WTC11 (cell line): ENCODE measurements at regions not wholly inside any gene's neighbourhood (a gene's known extent, or its start where the extent isn't known, plus 50 kb on each side); places are given as distances from the start of the nearest gene placed in this dataset.

ENCODE experiments used
- ATAC-seq: fragments of 200-7000 bp; cut with Tn5 transposase; 2 replicates; pipeline ENCODE4 v1.10.0; 2021; ENCODE audit warnings: mild to moderate bottlenecking, moderate library complexity
- CTCF ChIA-PET: fragments of 300-600 bp; sonication (Branson Sonifier 250); formaldehyde crosslinking; loops from one replicate; lab custom pipeline; 2021; ENCODE audit warnings: antibody characterized with exemption; lab: Charles Lee
- POLR2A ChIA-PET: fragments of 350-600 bp; sonication (Branson Sonifier 250); formaldehyde crosslinking; loops from one replicate; lab custom pipeline; 2021; ENCODE audit warnings: antibody characterized with exemption; lab: Charles Lee
- DNase-seq: peaks from one replicate; pipeline ENCODE4 v3.0.0; 2021; ENCODE audit warnings: low spot score
- H3K27ac Mint-ChIP-seq: 2 replicates; pipeline ENCODE4 v1.8.0; 2021; ENCODE audit warnings: mixed read lengths
- H3K27me3 Mint-ChIP-seq: 2 replicates; pipeline ENCODE4 v1.8.0; 2021; ENCODE audit warnings: low read depth, mild to moderate bottlenecking, moderate library complexity, mixed read lengths
- H3K36me3 Mint-ChIP-seq: 2 replicates; pipeline ENCODE4 v1.8.0; 2021; ENCODE audit warnings: mixed read lengths
- H3K4me1 Mint-ChIP-seq: 2 replicates; pipeline ENCODE4 v1.8.0; 2022; ENCODE audit warnings: mixed read lengths
- H3K4me3 Mint-ChIP-seq: 2 replicates; pipeline ENCODE4 v1.8.0; 2021; ENCODE audit warnings: mild to moderate bottlenecking, moderate library complexity, mixed read lengths
- H3K9me3 Mint-ChIP-seq: 2 replicates; pipeline ENCODE4 v1.8.0; 2021; ENCODE audit warnings: mixed read lengths
- ARID4B ChIP-seq: sonication (generic); formaldehyde crosslinking; IDR thresholded peaks from 2 replicates; pipeline ENCODE4 v1.8.0; 2023; ENCODE audit warnings: missing genetic modification reagents, mild to moderate bottlenecking, borderline replicate concordance
- ATF1 ChIP-seq: sonication (generic); formaldehyde crosslinking; IDR thresholded peaks from 2 replicates; pipeline ENCODE4 v1.8.1; 2023; ENCODE audit warnings: mild to moderate bottlenecking, moderate library complexity, missing genetic modification reagents
- CBFB ChIP-seq: sonication (generic); formaldehyde crosslinking; IDR thresholded peaks from 2 replicates; pipeline ENCODE4 v1.8.1; 2022; ENCODE audit warnings: mild to moderate bottlenecking, low read depth, missing genetic modification reagents
- GTF2I ChIP-seq: fragments of 250-450 bp; sonication (Bioruptor Pico); conservative IDR thresholded peaks from 2 replicates; pipeline ENCODE4 v1.4.0; 2021; ENCODE audit warnings: mild to moderate bottlenecking
- KAT7 ChIP-seq: sonication (generic); formaldehyde crosslinking; IDR thresholded peaks from 2 replicates; pipeline ENCODE4 v1.8.1; 2023; ENCODE audit warnings: missing genetic modification reagents, mild to moderate bottlenecking, borderline replicate concordance
- OVOL2 ChIP-seq: fragments of 250-450 bp; sonication (Bioruptor Pico); IDR thresholded peaks from 2 replicates; pipeline ENCODE4 v1.9.0; 2021; ENCODE audit warnings: mild to moderate bottlenecking, borderline replicate concordance
- ZNF263 ChIP-seq: sonication (generic); formaldehyde crosslinking; IDR thresholded peaks from 2 replicates; pipeline ENCODE4 v1.8.1; 2022; ENCODE audit warnings: low read depth, mild to moderate bottlenecking, moderate library complexity, missing genetic modification reagents
- TF ChIP-seq, protein P1 (sequence below): sonication (generic); formaldehyde crosslinking; IDR thresholded peaks from 2 replicates; pipeline ENCODE4 v1.8.1; 2023; ENCODE audit warnings: mild to moderate bottlenecking, missing genetic modification reagents, borderline replicate concordance
- TF ChIP-seq, protein P2 (sequence below): sonication (generic); formaldehyde crosslinking; IDR thresholded peaks from 2 replicates; pipeline ENCODE4 v1.8.1; 2022; ENCODE audit warnings: missing genetic modification reagents, borderline replicate concordance
- TF ChIP-seq, protein P3 (sequence below): sonication (generic); formaldehyde crosslinking; conservative IDR thresholded peaks from 2 replicates; pipeline ENCODE4 v1.8.1; 2023; ENCODE audit warnings: mild to moderate bottlenecking, low read depth, missing genetic modification reagents, moderate library complexity
- TF ChIP-seq, protein P4 (sequence below): sonication (generic); formaldehyde crosslinking; IDR thresholded peaks from 2 replicates; pipeline ENCODE4 v1.8.0; 2022; ENCODE audit warnings: mild to moderate bottlenecking, missing genetic modification reagents

DNA sequence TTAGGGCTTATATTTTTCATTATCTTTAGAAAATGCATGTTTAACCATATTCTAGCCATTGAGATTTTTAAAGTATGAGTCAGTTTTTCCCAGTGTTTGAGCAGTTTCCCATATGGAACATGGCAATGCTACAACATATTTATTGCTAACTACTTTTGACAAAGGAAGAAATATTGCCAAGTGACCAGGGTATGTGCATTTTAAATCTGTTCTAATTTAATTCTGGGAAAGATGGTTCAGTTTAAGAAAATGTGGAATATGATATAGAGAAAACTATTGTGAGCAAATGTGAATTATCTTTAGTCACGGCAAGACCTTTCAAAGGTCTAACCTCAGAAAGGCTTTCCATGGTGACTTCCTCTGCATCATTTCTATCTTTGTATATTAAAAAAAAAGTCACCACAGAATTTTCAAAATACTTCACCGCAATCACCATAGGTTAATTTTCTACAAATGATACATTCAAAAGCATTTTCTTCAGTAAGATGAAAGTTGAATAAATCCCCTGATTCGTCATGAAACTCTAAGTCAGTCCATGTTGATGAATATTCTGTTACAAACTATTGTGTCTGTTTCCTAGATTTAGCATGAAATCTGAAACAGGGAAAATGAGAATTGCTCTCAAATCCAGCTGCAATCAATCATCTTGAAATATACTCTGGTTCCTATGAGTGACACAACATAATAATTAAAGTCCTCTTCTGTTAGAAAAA lies 2349.0 kb upstream of the TENM3 start (continued):
- TF ChIP-seq, protein P1, sequence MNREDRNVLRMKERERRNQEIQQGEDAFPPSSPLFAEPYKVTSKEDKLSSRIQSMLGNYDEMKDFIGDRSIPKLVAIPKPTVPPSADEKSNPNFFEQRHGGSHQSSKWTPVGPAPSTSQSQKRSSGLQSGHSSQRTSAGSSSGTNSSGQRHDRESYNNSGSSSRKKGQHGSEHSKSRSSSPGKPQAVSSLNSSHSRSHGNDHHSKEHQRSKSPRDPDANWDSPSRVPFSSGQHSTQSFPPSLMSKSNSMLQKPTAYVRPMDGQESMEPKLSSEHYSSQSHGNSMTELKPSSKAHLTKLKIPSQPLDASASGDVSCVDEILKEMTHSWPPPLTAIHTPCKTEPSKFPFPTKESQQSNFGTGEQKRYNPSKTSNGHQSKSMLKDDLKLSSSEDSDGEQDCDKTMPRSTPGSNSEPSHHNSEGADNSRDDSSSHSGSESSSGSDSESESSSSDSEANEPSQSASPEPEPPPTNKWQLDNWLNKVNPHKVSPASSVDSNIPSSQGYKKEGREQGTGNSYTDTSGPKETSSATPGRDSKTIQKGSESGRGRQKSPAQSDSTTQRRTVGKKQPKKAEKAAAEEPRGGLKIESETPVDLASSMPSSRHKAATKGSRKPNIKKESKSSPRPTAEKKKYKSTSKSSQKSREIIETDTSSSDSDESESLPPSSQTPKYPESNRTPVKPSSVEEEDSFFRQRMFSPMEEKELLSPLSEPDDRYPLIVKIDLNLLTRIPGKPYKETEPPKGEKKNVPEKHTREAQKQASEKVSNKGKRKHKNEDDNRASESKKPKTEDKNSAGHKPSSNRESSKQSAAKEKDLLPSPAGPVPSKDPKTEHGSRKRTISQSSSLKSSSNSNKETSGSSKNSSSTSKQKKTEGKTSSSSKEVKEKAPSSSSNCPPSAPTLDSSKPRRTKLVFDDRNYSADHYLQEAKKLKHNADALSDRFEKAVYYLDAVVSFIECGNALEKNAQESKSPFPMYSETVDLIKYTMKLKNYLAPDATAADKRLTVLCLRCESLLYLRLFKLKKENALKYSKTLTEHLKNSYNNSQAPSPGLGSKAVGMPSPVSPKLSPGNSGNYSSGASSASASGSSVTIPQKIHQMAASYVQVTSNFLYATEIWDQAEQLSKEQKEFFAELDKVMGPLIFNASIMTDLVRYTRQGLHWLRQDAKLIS (CRISPR knock-in tag), result no peak
- TF ChIP-seq, protein P2, sequence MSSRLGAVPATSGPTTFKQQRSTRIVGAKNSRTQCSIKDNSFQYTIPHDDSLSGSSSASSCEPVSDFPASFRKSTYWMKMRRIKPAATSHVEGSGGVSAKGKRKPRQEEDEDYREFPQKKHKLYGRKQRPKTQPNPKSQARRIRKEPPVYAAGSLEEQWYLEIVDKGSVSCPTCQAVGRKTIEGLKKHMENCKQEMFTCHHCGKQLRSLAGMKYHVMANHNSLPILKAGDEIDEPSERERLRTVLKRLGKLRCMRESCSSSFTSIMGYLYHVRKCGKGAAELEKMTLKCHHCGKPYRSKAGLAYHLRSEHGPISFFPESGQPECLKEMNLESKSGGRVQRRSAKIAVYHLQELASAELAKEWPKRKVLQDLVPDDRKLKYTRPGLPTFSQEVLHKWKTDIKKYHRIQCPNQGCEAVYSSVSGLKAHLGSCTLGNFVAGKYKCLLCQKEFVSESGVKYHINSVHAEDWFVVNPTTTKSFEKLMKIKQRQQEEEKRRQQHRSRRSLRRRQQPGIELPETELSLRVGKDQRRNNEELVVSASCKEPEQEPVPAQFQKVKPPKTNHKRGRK (CRISPR knock-in tag), result no peak
- TF ChIP-seq OVOL2, result no peak

DNA sequence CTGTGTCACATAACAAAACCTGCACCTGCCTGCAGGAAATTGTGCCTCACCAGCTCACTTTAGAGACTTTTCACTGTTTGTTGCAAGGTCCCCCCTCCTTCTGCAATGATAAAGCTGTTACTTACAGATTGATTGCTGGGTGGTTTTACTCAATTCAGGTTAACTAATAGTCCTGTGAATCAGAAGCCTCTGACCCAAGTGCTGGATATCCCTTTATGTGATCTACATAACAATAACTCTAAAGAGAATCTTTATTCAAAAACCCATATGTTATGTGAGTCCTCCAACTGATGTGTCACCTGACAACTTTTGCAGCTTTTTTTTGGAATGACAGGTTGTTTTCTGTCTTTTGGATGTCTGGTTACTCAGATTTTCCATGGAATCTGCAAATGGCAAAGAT lies 2323.6 kb upstream of the TENM3 start:
- Mint-ChIP-seq H3K9me3 (peaks cover 5% of the 10 kb centered on the region; the same call in 1 of the 2 replicates), H3K27me3 (no peaks in the 10 kb centered on the region), H3K4me1 (0 out of 2 replicates have a peak, but pooled peaks cover 3% of the 10 kb centered on the region), H3K27ac (no peak overlapping the region), H3K36me3 (no peaks in the 10 kb centered on the region), H3K4me3 (no peak overlapping the region)
- no peak for ATAC-seq
- TF ChIP-seq GTF2I (CRISPR knock-in tag), result no peak
- TF ChIP-seq, protein P3, sequence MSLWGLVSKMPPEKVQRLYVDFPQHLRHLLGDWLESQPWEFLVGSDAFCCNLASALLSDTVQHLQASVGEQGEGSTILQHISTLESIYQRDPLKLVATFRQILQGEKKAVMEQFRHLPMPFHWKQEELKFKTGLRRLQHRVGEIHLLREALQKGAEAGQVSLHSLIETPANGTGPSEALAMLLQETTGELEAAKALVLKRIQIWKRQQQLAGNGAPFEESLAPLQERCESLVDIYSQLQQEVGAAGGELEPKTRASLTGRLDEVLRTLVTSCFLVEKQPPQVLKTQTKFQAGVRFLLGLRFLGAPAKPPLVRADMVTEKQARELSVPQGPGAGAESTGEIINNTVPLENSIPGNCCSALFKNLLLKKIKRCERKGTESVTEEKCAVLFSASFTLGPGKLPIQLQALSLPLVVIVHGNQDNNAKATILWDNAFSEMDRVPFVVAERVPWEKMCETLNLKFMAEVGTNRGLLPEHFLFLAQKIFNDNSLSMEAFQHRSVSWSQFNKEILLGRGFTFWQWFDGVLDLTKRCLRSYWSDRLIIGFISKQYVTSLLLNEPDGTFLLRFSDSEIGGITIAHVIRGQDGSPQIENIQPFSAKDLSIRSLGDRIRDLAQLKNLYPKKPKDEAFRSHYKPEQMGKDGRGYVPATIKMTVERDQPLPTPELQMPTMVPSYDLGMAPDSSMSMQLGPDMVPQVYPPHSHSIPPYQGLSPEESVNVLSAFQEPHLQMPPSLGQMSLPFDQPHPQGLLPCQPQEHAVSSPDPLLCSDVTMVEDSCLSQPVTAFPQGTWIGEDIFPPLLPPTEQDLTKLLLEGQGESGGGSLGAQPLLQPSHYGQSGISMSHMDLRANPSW (CRISPR knock-in tag), result no peak
- no peak for TF ChIP-seq ATF1
- TF ChIP-seq KAT7 (CRISPR knock-in tag), result no peak
- TF ChIP-seq, protein P4, sequence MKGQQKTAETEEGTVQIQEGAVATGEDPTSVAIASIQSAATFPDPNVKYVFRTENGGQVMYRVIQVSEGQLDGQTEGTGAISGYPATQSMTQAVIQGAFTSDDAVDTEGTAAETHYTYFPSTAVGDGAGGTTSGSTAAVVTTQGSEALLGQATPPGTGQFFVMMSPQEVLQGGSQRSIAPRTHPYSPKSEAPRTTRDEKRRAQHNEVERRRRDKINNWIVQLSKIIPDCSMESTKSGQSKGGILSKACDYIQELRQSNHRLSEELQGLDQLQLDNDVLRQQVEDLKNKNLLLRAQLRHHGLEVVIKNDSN (CRISPR knock-in tag), result no peak
- TF ChIP-seq ZNF263 (CRISPR knock-in tag), result no peak
- TF ChIP-seq ARID4B (CRISPR knock-in tag), result no peak
- no peak for TF ChIP-seq CBFB
- POLR2A ChIA-PET, result interaction anchor here (0.7 kb wide), 1 partner anchor 80 kb away, joined by 3 read pairs; no protein-coding TSS in a partner anchor
- CTCF ChIA-PET, result no interaction called here
- DNase-seq, result no peak
